ENCODE measurements at regions not wholly inside any gene's neighbourhood (a gene's known extent, or its start where the extent isn't known, plus 50 kb on each side); places are given as distances from the start of the nearest gene placed in this dataset.

DNA sequence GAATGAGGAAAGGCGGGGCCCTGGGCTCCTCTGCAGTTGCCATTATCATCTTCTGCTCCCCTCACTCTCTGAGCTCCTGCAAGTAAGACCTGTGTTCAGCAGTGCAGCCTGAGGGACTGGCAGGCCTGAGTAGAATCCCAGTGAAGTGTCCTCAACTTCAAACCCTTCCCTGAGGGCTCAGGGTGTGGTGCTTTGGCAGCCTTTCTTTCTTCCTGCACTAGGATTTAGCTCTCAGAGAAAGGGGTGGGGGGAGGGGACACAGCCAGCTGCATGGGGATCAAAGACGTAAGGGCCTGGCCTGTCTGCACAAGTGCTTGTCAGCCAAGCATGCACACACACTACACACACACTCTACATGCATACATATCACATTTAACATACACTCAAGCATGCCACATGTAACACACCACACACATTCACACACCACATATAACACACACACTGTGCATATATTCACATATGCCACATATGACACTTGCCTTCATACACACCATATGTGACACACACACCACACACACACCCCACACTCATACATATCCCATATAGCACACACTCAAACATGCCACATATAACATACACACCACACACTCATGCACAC lies 223.4 kb upstream of the RPL34 start:
- H3K9me3 ChIP-seq (ENCODE audit: control insufficient read depth, low read length): no peaks in the 10 kb centered on the region
- no peak overlapping the region for H3K4me3 ChIP-seq (ENCODE audit: insufficient read depth, low read depth, low read length)
- no peaks in the 10 kb centered on the region for H3K27me3 ChIP-seq (ENCODE audit: control insufficient read depth, insufficient read depth, low read length, poor library complexity, severe bottlenecking)
- H3K36me3 ChIP-seq (ENCODE audit: control insufficient read depth, insufficient read depth, low read length): no peaks in the 10 kb centered on the region
- peaks cover 30% of the 10 kb centered on the region for H3K4me1 ChIP-seq (ENCODE audit: control insufficient read depth, insufficient read depth, low read length)
- H3K27ac ChIP-seq (ENCODE audit: insufficient read depth, low read depth, low read length, poor library complexity, severe bottlenecking): no peak overlapping the region
- 46 to 48% methylated on average over 2 of the region's 2 CpGs for WGBS, 2 experiments

DNA sequence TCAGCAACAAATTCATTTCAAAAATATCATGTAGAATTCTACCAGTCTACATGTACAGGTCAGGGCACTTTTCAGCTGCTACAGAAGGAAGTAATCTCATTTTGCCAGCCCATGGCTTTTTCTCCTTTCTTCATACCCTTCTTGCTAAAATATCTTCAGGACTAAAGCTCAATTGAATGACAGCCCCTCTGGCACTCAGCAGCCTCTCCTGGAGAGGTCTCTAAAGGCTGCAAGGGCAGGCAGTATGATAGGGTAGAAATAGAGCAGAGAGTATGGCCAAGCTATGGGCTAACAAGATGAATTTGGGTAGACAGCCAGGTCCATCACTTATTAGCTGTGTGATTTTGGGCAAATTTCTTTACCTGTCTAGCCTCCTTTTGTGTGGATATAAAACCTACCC lies 224.6 kb upstream of the RPL34 start:
- Histone ChIP-seq H3K36me3 (ENCODE audit: control insufficient read depth, insufficient read depth, low read length) (no peaks in the 10 kb centered on the region), H3K4me1 (ENCODE audit: control insufficient read depth, insufficient read depth, low read length) (peaks cover 30% of the 10 kb centered on the region)

DNA sequence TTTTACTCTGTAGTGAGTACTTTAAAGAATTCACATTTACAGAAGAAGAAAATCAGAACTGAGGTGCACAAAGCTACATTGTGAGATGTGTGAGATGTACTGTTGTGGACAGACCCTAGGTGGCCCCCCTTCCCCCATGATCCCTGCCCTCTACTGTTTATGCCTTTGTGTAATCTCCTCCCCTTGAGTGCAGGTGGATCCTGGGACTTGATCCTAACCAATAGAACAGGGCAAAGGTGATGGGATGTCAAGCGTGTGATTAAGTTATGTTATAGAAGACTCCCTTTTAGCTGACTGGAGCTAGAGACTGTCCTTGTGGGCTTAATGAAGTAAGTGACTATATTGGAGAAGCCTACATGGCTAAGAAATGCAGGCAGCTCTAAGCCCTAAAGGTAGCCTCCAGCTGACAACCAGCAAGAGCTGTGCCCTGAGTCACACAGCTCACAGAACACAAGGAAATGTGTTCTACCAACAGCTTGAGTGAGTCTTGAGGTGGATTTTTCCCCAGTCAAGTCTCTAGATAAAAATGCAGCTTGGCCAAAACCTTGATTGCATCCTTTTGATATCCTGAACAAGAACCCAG lies 225.2 kb upstream of the LEF1 start:
- H3K27ac ChIP-seq (ENCODE audit: insufficient read depth, low read depth, low read length, poor library complexity, severe bottlenecking): no peak overlapping the region
- no peaks in the 10 kb centered on the region for H3K36me3 ChIP-seq (ENCODE audit: control insufficient read depth, insufficient read depth, low read length)
- peaks cover 28% of the 10 kb centered on the region for H3K4me1 ChIP-seq (ENCODE audit: control insufficient read depth, insufficient read depth, low read length)
- no peaks in the 10 kb centered on the region for H3K9me3 ChIP-seq (ENCODE audit: control insufficient read depth, low read length)
- WGBS, 2 experiments: 86 to 92% methylated on average over 1 of the region's 1 CpG
- no peak overlapping the region for H3K4me3 ChIP-seq (ENCODE audit: insufficient read depth, low read depth, low read length)
- H3K27me3 ChIP-seq (ENCODE audit: control insufficient read depth, insufficient read depth, low read length, poor library complexity, severe bottlenecking): no peaks in the 10 kb centered on the region

More for the DNA sequence above, 224.6 kb upstream of the RPL34 start:
- Histone ChIP-seq H3K27ac (ENCODE audit: insufficient read depth, low read depth, low read length, poor library complexity, severe bottlenecking) (no peak overlapping the region), H3K27me3 (ENCODE audit: control insufficient read depth, insufficient read depth, low read length, poor library complexity, severe bottlenecking) (no peaks in the 10 kb centered on the region), H3K4me3 (ENCODE audit: insufficient read depth, low read depth, low read length) (no peak overlapping the region), H3K9me3 (ENCODE audit: control insufficient read depth, low read length) (no peaks in the 10 kb centered on the region)

DNA sequence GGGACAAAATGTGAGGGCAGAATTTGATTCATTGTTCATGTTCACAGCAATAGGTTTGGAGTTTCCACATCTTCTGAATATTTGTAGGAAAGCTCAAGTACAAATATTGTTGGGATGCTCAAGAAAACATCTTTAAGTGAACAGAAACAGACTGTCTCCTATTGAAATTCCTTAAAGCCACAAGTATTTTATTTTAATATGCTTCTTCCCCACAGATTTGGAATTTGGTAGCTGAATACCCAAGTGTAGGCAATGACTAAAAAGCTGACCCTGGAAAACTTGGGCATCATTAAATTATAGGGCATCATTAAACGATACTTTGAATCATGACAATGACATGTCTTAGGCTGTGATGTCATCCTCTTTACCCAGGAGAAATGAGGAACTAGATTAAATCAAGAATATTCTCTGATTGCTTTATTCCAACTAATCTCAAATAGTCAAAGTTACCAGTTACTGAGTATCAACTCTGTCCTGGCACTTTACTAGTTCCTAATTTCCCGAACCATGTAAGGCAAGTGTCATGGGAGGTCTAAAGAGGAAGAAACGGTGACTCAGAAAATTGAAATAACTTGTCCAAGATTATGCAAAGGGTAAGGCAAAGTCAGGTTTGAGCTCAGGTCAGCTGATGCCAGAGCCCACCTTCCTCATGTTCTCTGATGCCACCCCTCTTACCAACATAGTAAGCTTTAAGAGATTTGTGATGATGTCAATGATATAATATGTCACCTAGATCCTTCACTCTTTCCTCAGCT lies 223.1 kb upstream of the LEF1 start:
- no peaks in the 10 kb centered on the region for H3K9me3 ChIP-seq (ENCODE audit: control insufficient read depth, low read length)
- no peaks in the 10 kb centered on the region for H3K27me3 ChIP-seq (ENCODE audit: control insufficient read depth, insufficient read depth, low read length, poor library complexity, severe bottlenecking)
- H3K27ac ChIP-seq (ENCODE audit: insufficient read depth, low read depth, low read length, poor library complexity, severe bottlenecking): no peak overlapping the region
- WGBS, 2 experiments: 89 to 95% methylated on average over 3 of the region's 3 CpGs
- peaks cover 17% of the 10 kb centered on the region for H3K4me1 ChIP-seq (ENCODE audit: control insufficient read depth, insufficient read depth, low read length)
- no peaks in the 10 kb centered on the region for H3K36me3 ChIP-seq (ENCODE audit: control insufficient read depth, insufficient read depth, low read length)
- no peak overlapping the region for H3K4me3 ChIP-seq (ENCODE audit: insufficient read depth, low read depth, low read length)

DNA sequence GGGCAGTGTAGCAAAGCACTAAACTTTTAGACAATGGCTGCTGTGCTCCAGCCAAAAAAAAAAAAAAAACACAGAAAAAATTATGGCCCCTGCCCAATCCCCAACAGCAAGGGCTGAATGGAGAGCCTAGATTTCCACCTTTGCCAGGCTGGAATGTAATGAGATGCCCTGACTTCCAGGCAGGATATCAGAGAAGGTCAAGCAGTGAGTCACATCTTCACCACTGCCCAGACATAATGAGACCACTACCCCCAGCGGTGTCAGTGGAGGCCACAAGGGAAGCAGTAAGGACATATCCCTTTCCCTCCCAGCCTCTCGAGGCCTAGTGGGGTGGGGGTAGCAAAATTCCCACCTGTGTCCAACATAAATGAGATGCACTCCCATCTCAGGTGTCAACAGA lies 216.3 kb upstream of the LEF1 start:
- no peaks in the 10 kb centered on the region for H3K36me3 ChIP-seq (ENCODE audit: control insufficient read depth, insufficient read depth, low read length)
- H3K4me1 ChIP-seq (ENCODE audit: control insufficient read depth, insufficient read depth, low read length): no peaks in the 10 kb centered on the region
- H3K4me3 ChIP-seq (ENCODE audit: insufficient read depth, low read depth, low read length): no peak overlapping the region
- 98 to 100% methylated on average over 2 of the region's 2 CpGs for WGBS, 2 experiments
- no peaks in the 10 kb centered on the region for H3K27me3 ChIP-seq (ENCODE audit: control insufficient read depth, insufficient read depth, low read length, poor library complexity, severe bottlenecking)
- no peak overlapping the region for H3K27ac ChIP-seq (ENCODE audit: insufficient read depth, low read depth, low read length, poor library complexity, severe bottlenecking)
- no peaks in the 10 kb centered on the region for H3K9me3 ChIP-seq (ENCODE audit: control insufficient read depth, low read length)

DNA sequence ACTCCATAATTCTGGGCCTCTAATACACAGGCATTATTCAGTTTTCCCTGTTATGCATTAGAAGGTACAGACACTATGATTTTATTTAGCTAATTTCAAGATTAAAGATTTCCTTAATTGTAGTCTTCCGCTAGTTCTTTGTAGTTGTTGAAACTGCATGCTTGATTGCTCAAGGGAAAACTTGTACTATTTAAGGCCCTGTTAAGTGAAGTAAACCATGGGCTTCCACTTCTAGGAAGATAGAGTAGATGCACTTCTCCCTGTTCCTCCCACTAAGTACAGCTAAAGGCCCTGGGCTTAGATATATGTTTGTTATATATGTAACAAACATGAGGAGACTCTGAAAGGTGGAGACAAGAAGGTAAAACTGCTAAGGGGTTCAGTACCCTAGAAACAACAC lies 215.8 kb upstream of the LEF1 start:
- Histone ChIP-seq H3K4me1 (ENCODE audit: control insufficient read depth, insufficient read depth, low read length) (no peaks in the 10 kb centered on the region), H3K27ac (ENCODE audit: insufficient read depth, low read depth, low read length, poor library complexity, severe bottlenecking) (no peak overlapping the region), H3K9me3 (ENCODE audit: control insufficient read depth, low read length) (no peaks in the 10 kb centered on the region), H3K27me3 (ENCODE audit: control insufficient read depth, insufficient read depth, low read length, poor library complexity, severe bottlenecking) (no peaks in the 10 kb centered on the region), H3K4me3 (ENCODE audit: insufficient read depth, low read depth, low read length) (no peak overlapping the region), H3K36me3 (ENCODE audit: control insufficient read depth, insufficient read depth, low read length) (no peaks in the 10 kb centered on the region)
- 100% methylated on average over 1 of the region's 1 CpG for WGBS, 2 experiments

DNA sequence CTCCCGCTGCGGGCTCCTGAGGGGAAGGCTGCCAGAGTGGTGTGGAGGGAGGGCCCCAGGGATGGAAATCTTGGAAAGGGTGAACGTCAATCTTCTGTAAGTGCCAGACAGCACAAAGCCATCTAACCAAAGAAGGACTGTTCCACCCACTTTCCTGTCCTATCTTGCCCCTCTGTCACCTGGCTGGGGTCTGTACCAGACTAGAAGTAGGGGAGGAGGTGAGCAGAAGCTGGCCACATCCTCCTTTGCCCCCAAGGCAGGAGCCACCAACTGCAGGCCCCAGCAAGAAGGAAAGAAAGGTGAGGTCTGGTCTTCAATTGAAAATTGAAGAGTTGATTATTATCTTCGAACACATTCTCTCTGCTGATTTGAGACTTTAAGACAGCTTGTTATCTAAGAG lies 214.4 kb upstream of the LEF1 start:
- Histone ChIP-seq H3K9me3 (ENCODE audit: control insufficient read depth, low read length) (no peaks in the 10 kb centered on the region), H3K4me1 (ENCODE audit: control insufficient read depth, insufficient read depth, low read length) (no peaks in the 10 kb centered on the region), H3K36me3 (ENCODE audit: control insufficient read depth, insufficient read depth, low read length) (no peaks in the 10 kb centered on the region), H3K27me3 (ENCODE audit: control insufficient read depth, insufficient read depth, low read length, poor library complexity, severe bottlenecking) (no peaks in the 10 kb centered on the region), H3K4me3 (ENCODE audit: insufficient read depth, low read depth, low read length) (no peak overlapping the region), H3K27ac (ENCODE audit: insufficient read depth, low read depth, low read length, poor library complexity, severe bottlenecking) (no peak overlapping the region)
- WGBS, 2 experiments: 90 to 92% methylated on average over 4 of the region's 4 CpGs

DNA sequence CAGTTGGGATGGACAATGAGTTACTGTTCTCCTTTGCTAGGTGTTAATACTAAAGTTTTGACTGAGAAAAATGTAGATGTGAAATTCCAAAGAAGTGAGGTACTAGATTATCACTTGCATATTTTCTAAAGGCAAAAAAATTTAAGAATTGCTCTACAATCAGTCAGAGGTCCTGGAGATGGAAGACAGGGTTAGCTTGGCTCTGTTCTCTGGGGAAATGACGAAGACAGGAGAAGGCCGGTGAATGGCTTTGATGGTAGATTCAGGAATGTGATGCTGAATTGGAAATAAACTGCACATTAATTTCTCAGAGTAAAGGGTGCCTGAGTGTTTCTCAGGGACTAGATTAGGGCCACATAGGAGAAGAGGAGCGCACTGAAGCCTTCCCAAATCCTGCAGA lies 214.0 kb upstream of the LEF1 start:
- no peaks in the 10 kb centered on the region for H3K4me1 ChIP-seq (ENCODE audit: control insufficient read depth, insufficient read depth, low read length)
- WGBS, 2 experiments: 96 to 97% methylated on average over 3 of the region's 3 CpGs
- no peak overlapping the region for H3K4me3 ChIP-seq (ENCODE audit: insufficient read depth, low read depth, low read length)
- no peaks in the 10 kb centered on the region for H3K36me3 ChIP-seq (ENCODE audit: control insufficient read depth, insufficient read depth, low read length)
- no peak overlapping the region for H3K27ac ChIP-seq (ENCODE audit: insufficient read depth, low read depth, low read length, poor library complexity, severe bottlenecking)
- no peaks in the 10 kb centered on the region for H3K9me3 ChIP-seq (ENCODE audit: control insufficient read depth, low read length)
- no peaks in the 10 kb centered on the region for H3K27me3 ChIP-seq (ENCODE audit: control insufficient read depth, insufficient read depth, low read length, poor library complexity, severe bottlenecking)

DNA sequence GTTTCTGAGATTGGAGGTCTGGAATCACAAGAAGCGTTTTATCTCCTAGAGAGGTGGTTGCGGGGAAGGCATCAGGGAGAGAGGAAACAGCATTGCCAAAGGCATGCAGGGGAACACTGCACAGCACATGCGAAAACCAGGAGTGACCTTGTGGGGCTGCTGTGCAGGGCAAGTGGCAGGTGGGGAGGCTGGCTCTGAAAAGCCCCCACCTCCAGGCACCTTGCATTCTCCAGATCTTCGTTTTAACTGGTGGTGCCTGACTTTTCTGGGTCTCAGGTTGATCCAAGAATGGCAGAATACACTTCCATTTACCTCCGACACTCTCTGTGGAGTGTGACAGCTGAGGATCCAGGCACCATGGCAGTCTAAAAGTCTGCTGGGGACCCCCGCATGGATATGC lies 209.4 kb upstream of the LEF1 start:
- Histone ChIP-seq H3K4me3 (ENCODE audit: insufficient read depth, low read depth, low read length) (no peak overlapping the region), H3K36me3 (ENCODE audit: control insufficient read depth, insufficient read depth, low read length) (no peaks in the 10 kb centered on the region)
- WGBS, 2 experiments: 90 to 91% methylated on average over 6 of the region's 6 CpGs

DNA sequence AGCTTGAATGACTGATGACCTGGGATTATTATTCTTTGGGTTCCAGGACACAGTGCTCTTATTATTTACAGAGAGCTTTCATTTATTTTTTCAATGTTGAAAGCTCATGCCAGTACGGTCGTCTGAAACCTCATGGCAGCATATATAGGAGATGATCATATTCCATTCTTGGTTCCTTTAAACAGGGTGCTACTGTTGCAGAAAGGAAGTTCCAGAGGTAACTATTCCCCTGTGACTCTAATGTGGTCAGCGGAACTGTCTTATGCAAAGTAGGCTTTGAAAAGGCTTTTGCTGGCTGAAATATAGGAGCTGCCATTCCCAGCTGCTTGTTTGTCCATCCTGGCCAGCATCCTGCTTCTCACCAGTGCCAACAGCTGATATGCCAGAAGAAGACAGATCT lies 208.3 kb upstream of the LEF1 start:
- Histone ChIP-seq H3K4me1 (ENCODE audit: control insufficient read depth, insufficient read depth, low read length) (no peaks in the 10 kb centered on the region), H3K27me3 (ENCODE audit: control insufficient read depth, insufficient read depth, low read length, poor library complexity, severe bottlenecking) (no peaks in the 10 kb centered on the region), H3K4me3 (ENCODE audit: insufficient read depth, low read depth, low read length) (no peak overlapping the region), H3K36me3 (ENCODE audit: control insufficient read depth, insufficient read depth, low read length) (no peaks in the 10 kb centered on the region), H3K27ac (ENCODE audit: insufficient read depth, low read depth, low read length, poor library complexity, severe bottlenecking) (no peak overlapping the region), H3K9me3 (ENCODE audit: control insufficient read depth, low read length) (no peaks in the 10 kb centered on the region)
- 91 to 99% methylated on average over 3 of the region's 3 CpGs for WGBS, 2 experiments

More for the DNA sequence above, 209.4 kb upstream of the LEF1 start:
- Histone ChIP-seq H3K27me3 (ENCODE audit: control insufficient read depth, insufficient read depth, low read length, poor library complexity, severe bottlenecking) (no peaks in the 10 kb centered on the region), H3K27ac (ENCODE audit: insufficient read depth, low read depth, low read length, poor library complexity, severe bottlenecking) (no peak overlapping the region), H3K4me1 (ENCODE audit: control insufficient read depth, insufficient read depth, low read length) (no peaks in the 10 kb centered on the region), H3K9me3 (ENCODE audit: control insufficient read depth, low read length) (no peaks in the 10 kb centered on the region)

Measured in ectodermal cell (in vitro differentiated cells).